GM06990 (cell line): ENCODE measurements at regions not wholly inside any gene's neighbourhood (a gene's known extent, or its start where the extent isn't known, plus 50 kb on each side); places are given as distances from the start of the nearest gene placed in this dataset.
A peak's percentile ranks its signal among the peaks of the same experiment; 100 is the strongest.
"Not testable (repeated sequence)": the region's sequence is repeated elsewhere in the genome, so short reads cannot be mapped to it uniquely, and the experiment has no call there.

ENCODE experiments used
- DNase-seq: peaks from one replicate; pipeline ENCODE4 v3.0.0-alpha.2; 2011; ENCODE audit not compliant: insufficient read length; ENCODE audit errors: extremely low read depth
- H3K27me3 ChIP-seq: replicated peaks from 2 replicates; pipeline ENCODE4 v1.6.0; 2011; ENCODE audit warnings: low read length; ENCODE audit not compliant: control insufficient read depth, insufficient read depth
- H3K36me3 ChIP-seq: 2 replicates; pipeline ENCODE4 v1.5.1; 2011; ENCODE audit warnings: low read length; ENCODE audit not compliant: control insufficient read depth, insufficient read depth
- H3K4me3 ChIP-seq: replicated peaks from 2 replicates; pipeline ENCODE4 v1.5.1; 2011; ENCODE audit warnings: low read depth, mild to moderate bottlenecking, control low read depth, low read length

DNA sequence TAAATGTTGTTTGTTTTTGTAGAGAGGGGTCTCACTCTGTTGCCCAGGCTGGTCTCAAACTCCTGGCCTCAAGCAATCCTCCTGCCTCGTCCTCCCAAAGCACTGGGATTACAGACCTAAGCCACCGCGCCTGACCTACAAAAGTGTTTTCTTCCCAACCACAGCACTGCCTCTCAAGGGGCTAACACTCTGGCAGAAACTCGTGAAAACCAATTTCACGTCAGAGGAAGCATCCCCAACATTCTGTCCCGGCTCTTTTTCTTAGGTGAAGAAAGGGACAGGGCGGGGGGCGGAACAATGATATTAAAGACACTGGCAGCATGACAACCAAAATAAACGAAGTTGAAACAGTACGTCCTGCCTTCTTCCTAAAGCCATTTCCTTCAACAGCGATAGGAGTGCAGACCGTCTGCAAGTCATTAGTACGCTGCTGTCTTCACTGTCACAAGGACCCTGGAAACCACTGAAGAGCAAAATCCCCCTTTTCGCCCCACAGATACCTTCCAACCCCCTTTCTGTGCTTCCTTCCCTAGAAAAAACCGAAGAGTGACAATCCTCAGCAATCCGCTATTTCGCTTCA is 79.5 kb upstream of the NBPF20 start:
- H3K27me3 ChIP-seq, H3K4me3 ChIP-seq, H3K36me3 ChIP-seq, DNase-seq: not testable (repeated sequence)

GRCh38 chr1:145504310-145504709 is 78.9 kb upstream of the NBPF20 start:
- H3K36me3 ChIP-seq, DNase-seq, H3K4me3 ChIP-seq, H3K27me3 ChIP-seq: not testable (repeated sequence)

DNA sequence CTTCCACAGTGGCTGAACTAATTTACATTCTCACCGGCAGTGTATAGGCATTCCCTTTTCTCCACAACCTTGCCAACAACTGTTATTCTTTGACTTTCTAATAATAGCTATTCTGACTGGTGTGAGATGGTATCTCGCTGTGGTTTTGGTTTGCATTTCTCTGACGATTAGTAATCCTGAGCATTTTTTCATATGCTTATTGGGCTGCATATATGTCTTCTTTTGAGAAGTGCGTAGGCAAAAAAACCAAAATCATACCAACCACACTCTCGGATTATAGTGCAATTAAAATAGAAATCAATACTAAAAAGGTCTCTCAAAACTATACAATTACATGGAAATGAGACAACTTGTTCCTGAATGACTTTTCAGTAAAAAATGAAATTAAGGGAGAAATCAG is 74.8 kb upstream of the NBPF20 start:
- not testable (repeated sequence) for H3K27me3 ChIP-seq, H3K36me3 ChIP-seq, DNase-seq, H3K4me3 ChIP-seq

- H3K27me3 ChIP-seq, H3K36me3 ChIP-seq, DNase-seq, H3K4me3 ChIP-seq: not testable (repeated sequence)
Measured at GRCh38 chr1:145495077-145495871, 69.9 kb upstream of the NBPF20 start.

DNA sequence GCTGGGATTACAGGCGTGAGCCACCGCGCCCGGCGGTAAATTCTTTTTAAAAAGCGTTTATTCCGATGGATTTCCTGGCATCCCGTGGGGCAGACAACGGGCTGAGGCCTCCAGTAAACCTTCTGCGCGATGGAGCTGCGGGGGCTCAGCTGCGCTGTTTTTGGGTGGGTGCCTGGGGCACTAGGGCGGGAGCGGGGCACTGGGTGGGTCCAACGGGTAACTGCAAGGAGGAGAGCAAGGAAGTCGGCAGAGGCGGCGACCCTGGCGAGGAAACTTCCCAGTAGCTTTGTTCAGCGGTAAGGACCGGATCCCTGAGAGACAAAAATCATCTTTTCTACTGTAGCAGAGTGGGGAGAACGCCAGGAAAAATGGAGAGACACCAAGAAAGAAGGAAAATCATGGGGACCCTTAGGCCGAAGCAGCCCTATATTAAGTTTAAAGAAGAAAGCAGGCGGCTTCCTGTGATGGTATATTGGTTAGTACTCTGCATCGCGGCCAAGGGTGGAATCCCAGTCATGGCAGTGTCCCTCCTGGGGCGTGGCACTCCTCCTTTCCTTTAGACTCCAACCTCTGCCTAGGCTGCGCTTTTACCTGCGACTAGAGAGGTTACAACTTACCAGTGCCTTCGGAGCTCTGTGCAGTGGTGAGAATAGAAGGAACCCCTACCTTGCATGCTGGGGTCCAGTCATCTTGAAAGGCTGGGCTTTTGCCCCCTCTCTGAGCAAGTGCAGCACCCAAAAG is 63.0 kb upstream of the NBPF20 start:
- not testable (repeated sequence) for DNase-seq, H3K36me3 ChIP-seq, H3K27me3 ChIP-seq
- peak overlapping the region; percentile 49 for H3K4me3 ChIP-seq

DNA sequence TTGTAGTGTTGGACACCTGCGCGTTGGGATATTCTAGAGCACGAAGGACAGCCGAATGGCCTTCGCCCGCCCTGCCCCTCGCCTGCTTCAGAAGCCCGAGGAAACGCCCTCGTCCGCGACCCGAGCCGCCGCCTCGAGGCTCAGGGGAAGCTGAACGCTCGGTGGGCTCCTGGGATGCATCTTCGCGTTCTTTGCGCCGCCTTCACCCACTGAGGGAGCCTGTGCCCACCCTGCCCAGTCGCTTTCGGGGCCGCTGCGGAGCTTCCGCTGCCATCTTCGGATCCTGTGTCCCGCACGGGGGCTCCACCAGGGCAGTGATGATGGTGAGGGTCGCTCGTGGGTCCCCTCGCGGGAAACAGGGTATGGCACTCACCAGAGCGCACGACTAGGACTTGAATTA is 61.8 kb upstream of the NBPF20 start:
- H3K36me3 ChIP-seq, H3K27me3 ChIP-seq, DNase-seq: not testable (repeated sequence)
- peak overlapping the region; percentile 22 for H3K4me3 ChIP-seq

GRCh38 chr1:145484257-145484656 is 58.9 kb upstream of the NBPF20 start:
- not testable (repeated sequence) for H3K27me3 ChIP-seq, DNase-seq, H3K4me3 ChIP-seq, H3K36me3 ChIP-seq

DNA sequence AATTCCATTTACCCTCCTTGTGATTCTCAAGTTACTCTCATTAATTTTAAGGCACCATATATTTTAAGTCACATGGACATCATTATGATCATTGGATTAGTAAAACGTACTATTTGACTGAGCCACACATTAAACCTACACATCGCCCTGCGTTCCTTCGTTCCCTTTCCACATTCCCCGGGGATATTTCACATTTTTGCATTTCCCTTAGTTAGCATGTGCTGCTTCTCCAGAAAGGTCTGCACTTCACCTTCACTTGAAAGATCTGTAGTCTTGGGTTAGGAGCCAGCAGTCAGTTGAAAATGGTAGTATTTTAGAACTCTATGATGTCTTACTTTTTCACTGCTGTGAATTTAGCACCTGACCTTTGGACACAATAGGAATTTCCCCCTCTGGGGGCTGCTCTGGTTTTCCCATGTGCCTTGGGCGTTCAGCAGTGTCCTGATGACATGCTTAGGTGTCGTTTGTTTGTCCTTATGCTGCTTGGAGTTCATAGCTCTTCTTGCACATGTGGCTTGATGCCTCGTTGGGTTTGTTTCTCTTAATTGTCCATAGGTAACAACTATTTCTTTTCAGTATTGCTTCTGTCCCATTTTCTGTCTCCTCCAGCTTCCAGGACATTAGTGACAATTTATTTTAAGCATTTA is 56.9 kb upstream of the NBPF20 start:
- H3K4me3 ChIP-seq, H3K27me3 ChIP-seq, DNase-seq, H3K36me3 ChIP-seq: not testable (repeated sequence)

DNA sequence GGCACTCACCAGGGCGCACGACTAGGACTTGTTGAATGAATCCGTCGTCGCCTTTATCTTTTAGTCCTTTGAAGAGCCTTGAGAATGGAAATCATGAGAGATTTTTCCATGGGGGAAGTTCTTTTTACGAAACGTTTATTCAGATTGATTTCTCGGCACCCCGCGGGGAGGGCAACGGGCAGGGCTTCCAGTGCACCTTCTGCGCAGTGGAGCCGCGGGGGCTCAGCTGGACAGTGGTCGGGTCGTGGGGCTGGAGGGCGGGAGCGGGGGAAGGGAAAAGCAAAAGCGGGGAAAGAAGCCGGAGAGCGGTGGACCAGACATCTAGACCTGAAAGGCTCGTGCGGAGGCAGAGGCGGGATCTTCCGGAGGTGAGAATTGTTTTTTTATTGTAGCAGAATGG is 50.6 kb upstream of the NBPF20 start:
- not testable (repeated sequence) for H3K4me3 ChIP-seq, H3K36me3 ChIP-seq, DNase-seq, H3K27me3 ChIP-seq

DNA sequence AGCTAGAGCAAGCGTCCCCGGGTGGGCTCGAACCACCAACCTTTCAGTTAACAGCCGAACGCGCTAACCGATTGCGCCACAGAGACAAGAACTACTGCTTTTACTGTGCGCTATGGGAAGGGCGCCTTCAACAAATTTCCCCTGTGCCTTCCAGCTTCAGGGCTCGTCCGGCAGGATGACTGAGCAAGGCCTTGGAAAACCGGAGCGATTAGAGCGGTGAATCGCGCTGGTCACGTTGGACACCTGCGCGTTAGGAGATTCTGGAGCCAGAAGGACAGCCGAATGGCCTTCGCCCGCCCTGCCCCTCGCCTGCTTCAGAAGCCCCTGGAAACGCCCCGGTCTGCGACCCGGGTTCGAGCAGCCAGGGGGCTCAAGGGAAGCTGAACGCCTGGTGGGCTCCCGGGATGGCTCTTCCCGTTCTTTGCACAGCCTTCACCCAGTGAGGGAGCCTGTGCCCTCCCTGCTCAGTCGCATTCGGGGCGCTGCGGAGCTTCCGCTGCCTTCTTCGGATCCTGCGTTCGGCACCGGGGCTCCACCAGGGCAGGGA is 50.0 kb upstream of the NBPF20 start:
- DNase-seq, H3K36me3 ChIP-seq, H3K4me3 ChIP-seq: not testable (repeated sequence)

More for the DNA sequence above, 50.0 kb upstream of the NBPF20 start:
- H3K27me3 ChIP-seq: not testable (repeated sequence)
